ENCODE measurements at regions not wholly inside any gene's neighbourhood (a gene's known extent, or its start where the extent isn't known, plus 50 kb on each side); places are given as distances from the start of the nearest gene placed in this dataset.

GRCh38 chr9:95775191-95775590 is 100.3 kb upstream of the ERCC6L2 start:
- WGBS, 2 experiments (ENCODE audit: insufficient coverage in 1 of 2, insufficient read length in 1 of 2), result 96 to 97% methylated on average over 4 to 5 of the region's 5 CpGs
- Histone ChIP-seq H3K27me3 (ENCODE audit: control insufficient read depth, insufficient read depth, low read length, poor library complexity, severe bottlenecking) (no peaks in the 10 kb centered on the region), H3K27ac (ENCODE audit: low read depth, low read length) (no peak overlapping the region), H3K36me3 (ENCODE audit: control insufficient read depth, insufficient read depth, low read length) (no peaks in the 10 kb centered on the region), H3K9ac (ENCODE audit: extremely low read depth, low read length, poor library complexity, severe bottlenecking) (no peak overlapping the region), H3K4me1 (ENCODE audit: control insufficient read depth, insufficient read depth, low read length) (peaks cover 22% of the 10 kb centered on the region), H3K4me3 (ENCODE audit: low read length) (no peak overlapping the region), H3K9me3 (ENCODE audit: control insufficient read depth, low read length) (no peaks in the 10 kb centered on the region)
- no peak for DNase-seq
- peaks cover 27% of the 10 kb centered on the region for H3K4me1 Mint-ChIP-seq
- no peak for TF ChIP-seq CTCF (conservative IDR thresholded peaks at IDR 0.05)
- no peaks in the 10 kb centered on the region for H3K36me3 Mint-ChIP-seq (ENCODE audit: low read depth)
- H3K9me3 Mint-ChIP-seq, result no peaks in the 10 kb centered on the region
- H3K27me3 Mint-ChIP-seq (ENCODE audit: insufficient read depth), result peaks cover 10% of the 10 kb centered on the region
- no peak overlapping the region for H3K27ac Mint-ChIP-seq
- H3K4me3 Mint-ChIP-seq, result no peak overlapping the region

GRCh38 chr9:95773053-95773418 is 102.5 kb upstream of the ERCC6L2 start:
- Mint-ChIP-seq H3K4me1 (peaks cover 31% of the 10 kb centered on the region), H3K4me3 (peak overlapping the region; percentile 38), H3K9me3 (no peaks in the 10 kb centered on the region), H3K36me3 (ENCODE audit: low read depth) (no peaks in the 10 kb centered on the region), H3K27me3 (ENCODE audit: insufficient read depth) (peaks cover 13% of the 10 kb centered on the region), H3K27ac (no peak overlapping the region)
- TF ChIP-seq CTCF (conservative IDR thresholded peaks at IDR 0.05), result no peak
- Histone ChIP-seq H3K27ac (ENCODE audit: low read depth, low read length) (no peak overlapping the region), H3K9me3 (ENCODE audit: control insufficient read depth, low read length) (no peaks in the 10 kb centered on the region), H3K27me3 (ENCODE audit: control insufficient read depth, insufficient read depth, low read length, poor library complexity, severe bottlenecking) (peaks cover 6% of the 10 kb centered on the region), H3K36me3 (ENCODE audit: control insufficient read depth, insufficient read depth, low read length) (no peaks in the 10 kb centered on the region), H3K9ac (ENCODE audit: extremely low read depth, low read length, poor library complexity, severe bottlenecking) (no peak overlapping the region), H3K4me1 (ENCODE audit: control insufficient read depth, insufficient read depth, low read length) (peaks cover 22% of the 10 kb centered on the region), H3K4me3 (ENCODE audit: low read length) (no peak overlapping the region)
- WGBS, 2 experiments (ENCODE audit: insufficient coverage in 1 of 2, insufficient read length in 1 of 2), result 92 to 96% methylated on average over 3 of the region's 3 CpGs
- no peak for DNase-seq

GRCh38 chr9:95772320-95773052 is 103.0 kb upstream of the ERCC6L2 start:
- H3K27ac Mint-ChIP-seq, result no peak overlapping the region
- Histone ChIP-seq H3K4me3 (ENCODE audit: low read length) (no peak overlapping the region), H3K27ac (ENCODE audit: low read depth, low read length) (peak overlapping the region; percentile 19), H3K9me3 (ENCODE audit: control insufficient read depth, low read length) (no peaks in the 10 kb centered on the region), H3K36me3 (ENCODE audit: control insufficient read depth, insufficient read depth, low read length) (no peaks in the 10 kb centered on the region), H3K27me3 (ENCODE audit: control insufficient read depth, insufficient read depth, low read length, poor library complexity, severe bottlenecking) (peaks cover 6% of the 10 kb centered on the region), H3K4me1 (ENCODE audit: control insufficient read depth, insufficient read depth, low read length) (peaks cover 22% of the 10 kb centered on the region), H3K9ac (ENCODE audit: extremely low read depth, low read length, poor library complexity, severe bottlenecking) (no peak overlapping the region)
- peaks cover 31% of the 10 kb centered on the region for H3K4me1 Mint-ChIP-seq
- H3K9me3 Mint-ChIP-seq, result no peaks in the 10 kb centered on the region
- no peaks in the 10 kb centered on the region for H3K36me3 Mint-ChIP-seq (ENCODE audit: low read depth)
- peak overlapping the region; percentile 38 for H3K4me3 Mint-ChIP-seq
- peak; percentile 84 for DNase-seq
- no peak for TF ChIP-seq CTCF (conservative IDR thresholded peaks at IDR 0.05)
- peaks cover 13% of the 10 kb centered on the region for H3K27me3 Mint-ChIP-seq (ENCODE audit: insufficient read depth)
- WGBS, 2 experiments (ENCODE audit: insufficient coverage in 1 of 2, insufficient read length in 1 of 2), result 40 to 45% methylated on average over 15 to 29 of the region's 29 CpGs
